ENCODE measurements at regions not wholly inside any gene's neighbourhood (a gene's known extent, or its start where the extent isn't known, plus 50 kb on each side); places are given as distances from the start of the nearest gene placed in this dataset.

- no peak for ATAC-seq (ENCODE audit: poor library complexity)
- DNase-seq, result no peak
- intact Hi-C loops (cut with DNase I), result no loop called here
Observed at GRCh38 chr1:186566140-186566855, 105.4 kb upstream of the PDC start.

- intact Hi-C loops (cut with DNase I), result no loop called here
- no peak for ATAC-seq (ENCODE audit: poor library complexity)
- DNase-seq, result no peak
Observed at GRCh38 chr1:186564582-186564981, 103.7 kb upstream of the PDC start.

GRCh38 chr1:186559601-186560116, 98.7 kb upstream of the PDC start:
- DNase-seq (no peak), ATAC-seq (ENCODE audit: poor library complexity) (no peak)
- intact Hi-C loops (cut with DNase I), result no loop called here

GRCh38 chr1:186557147-186557777, 96.3 kb upstream of the PDC start:
- ATAC-seq (ENCODE audit: poor library complexity), result no peak
- no peak for DNase-seq
- intact Hi-C loops (cut with DNase I), result no loop called here

GRCh38 chr1:186550832-186551231, 89.9 kb upstream of the PDC start:
- ATAC-seq (ENCODE audit: poor library complexity) (no peak), DNase-seq (no peak)
- intact Hi-C loops (cut with DNase I), result no loop called here

DNA sequence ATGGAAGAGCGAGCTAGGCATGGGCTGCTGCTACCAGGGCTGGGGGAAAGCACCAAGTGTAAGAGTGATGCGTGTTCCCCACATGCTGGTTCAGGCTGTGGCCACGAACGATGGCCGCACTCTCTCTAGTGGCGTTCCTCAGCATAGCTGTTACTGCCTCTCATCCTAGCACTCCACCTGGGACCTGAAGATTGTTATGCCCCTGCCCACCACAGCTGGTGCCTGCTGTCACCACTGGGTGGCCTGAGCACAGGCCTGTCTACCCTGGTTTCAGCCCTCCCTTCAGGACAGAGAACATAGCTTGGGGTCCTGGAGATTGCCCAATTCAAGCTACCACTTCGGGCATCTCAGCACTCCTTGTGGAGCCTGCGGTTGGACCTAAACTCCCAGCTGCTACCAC, 80.1 kb upstream of the PDC start:
- intact Hi-C loops (cut with DNase I), result no loop called here
- DNase-seq, result no peak
- ATAC-seq (ENCODE audit: poor library complexity), result peak; percentile 27

- peak; percentile 96 for ATAC-seq (ENCODE audit: poor library complexity)
- intact Hi-C loops (cut with DNase I), result no loop called here
- DNase-seq, result peak; percentile 39
Observed at GRCh38 chr1:186540521-186540920, 79.6 kb upstream of the PDC start.

DNA sequence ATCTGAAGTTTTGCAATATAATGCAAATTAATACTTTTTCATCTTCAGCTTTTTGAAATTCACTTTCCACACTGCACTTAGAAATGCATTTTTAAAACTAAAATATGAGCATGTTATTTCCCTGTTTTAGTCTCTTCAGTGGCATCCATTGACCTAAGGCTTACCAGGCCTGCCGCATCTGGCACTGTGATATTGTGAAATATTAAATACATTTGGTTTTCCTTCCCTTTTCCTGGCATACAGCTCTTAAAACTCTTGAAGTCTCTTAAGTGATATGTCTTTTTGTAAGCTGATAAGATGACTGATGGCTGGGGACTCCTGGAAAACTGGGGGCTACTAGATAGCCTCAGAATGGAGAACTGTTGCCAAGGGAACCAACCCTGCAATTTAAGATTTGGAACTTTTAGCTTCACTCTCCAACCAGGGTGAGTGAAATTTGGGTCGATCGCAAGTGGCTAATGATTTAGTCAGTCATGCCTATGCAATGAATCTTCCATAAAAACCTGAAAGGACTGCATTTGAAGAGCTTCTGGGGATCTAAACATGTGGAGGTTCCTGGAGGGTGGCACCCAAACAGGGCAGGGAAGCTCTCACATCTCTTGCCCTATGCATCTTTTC, 75.5 kb upstream of the PDC start:
- DNase-seq (no peak), ATAC-seq (ENCODE audit: poor library complexity) (no peak)
- intact Hi-C loops (cut with DNase I), result no loop called here

GRCh38 chr1:186535388-186536133, 74.6 kb upstream of the PDC start:
- no peak for DNase-seq
- intact Hi-C loops (cut with DNase I), result no loop called here
- peak; percentile 24 for ATAC-seq (ENCODE audit: poor library complexity)

DNA sequence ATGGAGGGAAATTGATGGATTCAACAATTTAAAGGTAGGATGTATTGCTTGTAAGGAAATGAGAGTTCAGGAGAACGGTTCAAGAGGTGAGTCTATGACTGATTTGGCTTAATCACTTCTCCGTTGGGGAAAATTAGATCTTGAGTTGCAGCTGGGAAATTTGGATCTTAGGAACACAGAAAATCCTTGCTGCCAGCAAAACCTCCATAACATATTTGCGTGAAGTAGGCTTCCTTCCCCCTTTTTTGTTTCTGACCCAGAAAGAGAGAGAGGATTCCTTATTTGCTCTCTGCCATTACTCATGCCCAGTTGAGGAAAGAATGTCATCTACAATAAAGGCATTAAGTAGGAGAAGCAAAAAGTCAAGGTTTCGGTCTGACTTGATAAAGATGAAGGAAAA, 73.5 kb upstream of the PDC start:
- no peak for DNase-seq
- intact Hi-C loops (cut with DNase I), result no loop called here
- no peak for ATAC-seq (ENCODE audit: poor library complexity)

DNA sequence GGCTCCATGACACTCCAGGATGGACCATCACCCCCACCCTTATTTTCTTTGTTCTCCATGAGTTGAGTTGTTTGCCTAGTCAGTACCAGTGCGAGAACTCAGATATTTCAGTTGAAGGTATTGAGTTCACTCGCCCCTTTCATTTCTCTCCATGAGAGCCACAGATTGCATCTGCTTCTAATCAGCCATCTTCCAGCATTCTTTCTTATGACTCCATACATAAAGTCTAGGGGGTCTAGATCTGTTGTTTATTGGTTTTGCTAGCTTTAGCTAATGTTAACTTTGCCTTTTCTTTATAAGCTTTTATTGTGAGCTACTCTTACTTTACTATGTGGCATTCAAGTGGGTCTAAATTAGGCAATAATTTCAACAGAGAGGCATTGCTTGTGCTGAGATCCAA, 71.6 kb upstream of the PDC start:
- intact Hi-C loops (cut with DNase I), result no loop called here
- no peak for DNase-seq
- no peak for ATAC-seq (ENCODE audit: poor library complexity)

- ATAC-seq (ENCODE audit: poor library complexity), result no peak
- intact Hi-C loops (cut with DNase I), result no loop called here
- no peak for DNase-seq
Observed at GRCh38 chr1:186531561-186532165, 70.7 kb upstream of the PDC start.

- intact Hi-C loops (cut with DNase I), result no loop called here
- no peak for ATAC-seq (ENCODE audit: poor library complexity)
- no peak for DNase-seq
Observed at GRCh38 chr1:186530109-186530508, 69.2 kb upstream of the PDC start.

GRCh38 chr1:186519982-186520381, 59.1 kb upstream of the PDC start:
- DNase-seq, result no peak
- intact Hi-C loops (cut with DNase I), result no loop called here
- ATAC-seq (ENCODE audit: poor library complexity), result no peak

- ATAC-seq (ENCODE audit: poor library complexity) (no peak), DNase-seq (no peak)
- intact Hi-C loops (cut with DNase I), result no loop called here
Observed at GRCh38 chr1:186518822-186519381, 58.0 kb upstream of the PDC start.

DNA sequence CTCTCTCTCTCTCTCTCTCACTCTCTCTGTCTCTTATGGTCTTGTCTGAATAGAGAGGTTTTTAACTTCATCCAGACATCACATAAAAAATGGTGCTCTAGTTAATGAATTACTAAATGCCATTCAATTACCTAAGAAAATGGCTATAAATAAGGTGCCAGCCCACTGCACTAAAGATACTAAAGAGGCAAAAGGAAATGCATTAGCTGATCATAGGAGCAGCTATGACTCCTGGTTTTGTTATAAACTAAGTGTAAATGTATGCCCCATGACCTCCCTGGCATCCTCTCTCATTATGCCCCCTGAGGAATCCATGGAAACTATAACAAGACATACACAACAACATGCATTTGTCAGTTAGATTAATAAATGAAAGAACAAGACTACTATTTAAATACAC, 57.5 kb upstream of the PDC start:
- no peak for ATAC-seq (ENCODE audit: poor library complexity)
- intact Hi-C loops (cut with DNase I), result no loop called here
- no peak for DNase-seq

- no peak for ATAC-seq (ENCODE audit: poor library complexity)
- DNase-seq, result no peak
- intact Hi-C loops (cut with DNase I), result no loop called here
Observed at GRCh38 chr1:186514367-186514766, 53.5 kb upstream of the PDC start.

- intact Hi-C loops (cut with DNase I), result no loop called here
- ATAC-seq (ENCODE audit: poor library complexity) (no peak), DNase-seq (no peak)
Observed at GRCh38 chr1:186513526-186513925, 52.6 kb upstream of the PDC start.
